NOMO-1 treated with dmso at 0.1 percent for 144 hours (cell line): ENCODE measurements at regions not wholly inside any gene's neighbourhood (a gene's known extent, or its start where the extent isn't known, plus 50 kb on each side); places are given as distances from the start of the nearest gene placed in this dataset.

Experiments used
- DNase-seq: peaks from one replicate; lab custom pipeline; 2025; ENCODE audit not compliant: unreplicated experiment; lab: John Stamatoyannopoulos, UW

DNA sequence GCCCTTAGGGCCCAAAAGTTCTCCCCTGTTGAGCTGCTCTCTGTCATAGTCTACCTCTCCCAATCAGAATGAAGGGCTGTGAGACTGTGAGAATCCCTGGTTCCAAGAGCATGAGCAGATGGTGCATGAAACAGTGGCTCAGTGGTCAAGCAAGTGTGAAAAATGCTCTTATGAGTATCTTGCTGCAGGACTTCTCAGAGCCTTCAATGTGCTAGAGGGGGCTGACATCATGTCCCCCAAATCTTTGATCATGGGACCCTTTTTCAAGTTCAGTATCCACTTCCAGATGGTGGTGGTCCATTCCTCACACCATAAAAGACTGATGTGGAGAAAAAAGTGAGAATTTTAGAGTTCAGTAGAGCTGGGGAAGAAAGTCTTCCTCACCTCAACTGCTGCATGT, 265.3 kb upstream of the HABP2 start:
- DNase-seq = no peak

DNA sequence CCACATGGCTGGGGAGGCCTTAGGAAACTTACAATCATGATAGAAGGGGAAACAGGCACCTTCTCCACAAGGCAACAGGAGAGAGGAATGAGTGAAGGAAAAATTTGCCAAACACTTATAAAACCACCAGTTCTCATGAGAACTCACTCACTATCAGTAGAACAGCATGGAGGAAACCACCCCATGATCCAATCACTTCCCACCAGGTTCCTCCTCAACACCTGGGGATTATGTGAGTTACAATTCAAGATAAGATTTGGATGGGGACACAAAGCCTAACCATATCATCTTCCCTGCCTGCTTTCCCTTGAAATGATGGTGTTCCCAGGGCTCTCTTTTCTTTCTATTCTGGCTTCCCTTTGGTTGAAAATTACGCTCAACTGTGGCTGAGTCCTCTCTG, 262.7 kb upstream of the HABP2 start:
- no peak for DNase-seq

DNA sequence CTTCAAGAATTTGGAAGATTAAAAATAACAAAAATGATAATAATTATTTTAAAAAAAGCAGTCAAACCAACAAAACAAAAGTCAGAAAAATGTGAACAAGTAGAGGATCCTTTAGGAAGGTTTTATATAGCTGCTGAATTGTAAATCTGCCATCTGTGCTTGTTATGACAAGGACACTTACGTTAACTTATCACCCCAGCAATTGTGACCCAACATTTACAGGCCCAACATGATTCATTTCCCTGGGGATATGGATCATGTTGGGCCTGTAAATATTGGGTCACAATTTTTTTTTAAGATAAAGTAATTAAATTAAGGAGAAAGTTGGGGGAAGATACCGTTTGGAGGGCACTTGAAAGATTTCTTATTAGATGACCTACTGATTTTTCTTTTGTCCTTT, 261.4 kb upstream of the HABP2 start:
- DNase-seq = no peak

DNA sequence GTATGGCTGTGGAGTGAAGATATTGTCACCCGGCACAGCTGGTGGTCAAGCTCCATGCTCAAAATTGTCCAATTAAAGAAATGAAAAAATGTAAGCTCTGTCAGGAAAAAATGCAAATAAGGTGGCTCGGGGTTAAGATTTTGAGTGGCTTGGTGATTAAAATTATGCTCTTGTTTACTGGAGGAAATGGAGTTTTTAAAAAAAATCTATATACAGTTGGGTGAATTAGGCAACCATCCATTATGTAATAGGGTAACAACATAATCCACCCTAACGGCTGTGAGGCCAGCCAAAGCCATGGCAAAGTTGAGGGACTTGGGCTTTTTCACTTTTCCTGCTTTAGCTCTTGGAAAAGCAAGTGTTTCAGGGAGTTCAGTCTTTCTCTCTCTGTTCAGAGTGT, 260.8 kb upstream of the HABP2 start:
- peak; percentile 33 for DNase-seq

DNA sequence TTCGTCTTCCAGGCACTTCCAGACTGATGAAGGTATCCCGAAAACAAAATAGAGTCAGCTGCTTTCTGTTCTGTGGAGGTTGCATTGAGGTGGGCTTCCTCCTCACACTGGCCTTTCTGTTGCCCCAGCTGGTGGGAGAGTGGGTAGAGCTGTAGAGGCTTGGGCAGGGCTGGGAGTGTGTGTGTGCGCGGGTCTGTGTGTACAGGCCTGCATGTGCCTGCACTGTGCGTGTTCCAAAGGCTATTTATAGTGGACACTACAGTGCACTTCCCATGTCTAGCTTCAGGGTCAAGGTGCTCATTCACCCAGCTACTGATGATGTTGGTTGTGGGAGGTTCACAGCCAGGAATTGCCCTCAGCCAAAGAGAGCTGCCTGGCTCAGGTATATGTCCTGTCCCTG, 260.1 kb upstream of the HABP2 start:
- DNase-seq = no peak

DNA sequence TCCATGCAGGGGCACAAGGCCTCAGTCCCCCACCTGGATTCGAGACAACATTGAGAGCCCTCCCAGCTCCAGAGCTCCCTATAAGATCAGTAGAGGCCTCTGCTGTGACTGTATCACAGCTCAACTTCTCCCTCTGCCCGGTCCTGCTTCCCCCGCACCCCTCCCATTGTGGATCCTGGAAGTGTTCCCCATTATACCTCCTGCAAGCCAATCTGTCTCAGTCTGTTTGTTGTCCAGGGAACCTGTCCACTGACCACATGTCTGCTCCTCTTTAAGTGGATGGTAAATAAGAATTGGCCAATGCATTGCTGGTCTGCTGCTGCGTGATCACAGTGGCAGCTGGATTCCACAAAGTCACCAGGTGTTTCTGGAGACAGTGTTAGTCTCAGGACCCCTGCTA, 259.7 kb upstream of the HABP2 start:
- no peak for DNase-seq

DNA sequence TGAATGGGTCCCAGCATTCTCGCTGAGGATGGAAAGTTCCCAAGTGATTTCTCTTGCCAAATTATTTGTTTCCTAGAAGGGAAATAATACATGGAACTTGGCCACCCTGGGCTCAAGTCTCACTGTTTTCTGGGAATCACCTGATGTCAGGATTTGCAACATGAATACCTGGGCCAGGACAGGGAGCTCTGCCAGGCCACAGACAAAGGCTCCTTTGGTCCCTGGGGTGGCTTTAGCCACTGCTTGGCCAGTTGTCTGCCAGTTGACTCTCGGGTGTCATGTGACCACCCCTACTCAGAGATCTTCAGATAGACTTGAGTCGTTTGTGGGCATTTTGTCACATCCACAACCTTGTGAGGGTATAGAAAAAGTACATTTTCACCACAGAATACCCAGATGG, 258.0 kb upstream of the HABP2 start:
- no peak for DNase-seq

DNA sequence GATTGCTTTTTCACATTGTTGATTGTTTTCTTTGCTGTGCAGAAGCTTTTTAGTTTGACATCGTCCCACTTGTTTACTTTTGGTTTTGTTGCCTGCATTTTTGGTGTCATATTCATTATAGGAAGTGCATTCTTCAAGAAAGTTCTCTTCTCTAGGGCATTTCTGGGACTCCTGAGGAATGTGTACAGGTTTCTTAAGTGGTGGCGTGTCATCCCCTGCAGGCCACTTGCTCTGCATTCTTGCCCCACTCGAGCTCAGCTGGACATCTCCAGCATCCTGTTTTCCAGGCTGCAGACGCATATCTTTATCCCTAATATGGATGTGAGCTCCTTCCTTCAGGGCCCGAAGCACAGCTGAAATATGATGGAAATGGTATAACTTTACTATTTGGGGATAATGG, 255.6 kb upstream of the HABP2 start:
- DNase-seq = no peak

DNA sequence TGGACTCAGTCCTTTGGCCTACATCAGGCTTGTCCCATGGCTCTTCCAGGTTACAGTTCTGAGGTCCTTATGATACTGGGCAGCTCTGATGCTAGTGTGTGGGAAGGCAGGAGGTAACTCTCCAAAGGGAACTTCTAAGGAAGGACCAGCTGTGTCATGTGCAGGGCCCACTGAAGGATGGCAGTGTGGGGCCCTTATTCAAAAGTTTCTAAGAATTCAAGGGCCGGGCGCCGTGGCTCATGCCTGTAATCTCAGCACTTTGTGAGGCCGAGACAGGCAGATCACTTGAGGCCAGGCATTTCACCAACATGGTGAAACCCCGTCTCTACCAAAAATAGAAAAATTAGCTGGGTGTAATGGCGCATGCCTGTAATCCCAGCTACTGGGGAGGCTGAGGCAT, 254.2 kb upstream of the HABP2 start:
- no peak for DNase-seq

DNA sequence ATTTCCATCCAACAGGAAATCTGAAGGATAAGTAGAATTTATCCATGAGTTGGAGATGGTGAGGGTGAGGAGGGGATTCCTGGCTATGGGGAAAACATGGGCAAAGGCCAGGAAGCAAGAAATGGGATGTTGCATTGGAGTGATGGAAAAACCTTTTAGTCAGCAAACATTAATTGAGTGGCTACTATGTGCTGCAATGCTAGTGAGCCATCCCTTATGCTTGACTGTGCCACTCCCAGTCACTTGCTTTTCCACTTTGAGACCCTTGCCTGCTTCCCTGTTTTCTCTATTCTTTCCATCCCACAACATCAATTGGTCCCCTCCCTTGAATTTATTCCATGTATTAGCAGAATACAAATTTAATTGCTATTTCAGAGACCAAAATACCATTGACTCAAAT, 252.7 kb upstream of the HABP2 start:
- no peak for DNase-seq

DNA sequence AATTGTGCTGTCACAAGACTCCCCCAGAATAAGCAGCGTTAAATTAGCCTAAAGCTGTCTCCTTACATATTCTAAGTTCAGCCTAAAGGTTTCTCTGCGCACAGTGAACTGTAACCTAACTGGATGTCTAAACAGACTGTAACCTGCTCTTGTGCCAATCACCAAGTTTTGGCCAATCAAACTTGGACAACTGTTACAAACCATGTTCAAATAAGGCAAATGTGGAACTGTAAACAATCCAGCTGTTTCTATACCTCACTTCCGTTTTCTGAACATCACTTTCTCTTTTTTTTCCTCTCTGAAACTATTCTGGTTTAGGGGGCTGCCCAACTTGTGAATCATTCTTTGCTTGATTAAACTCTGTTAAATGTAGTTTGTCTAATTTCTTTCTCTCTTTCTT, 252.2 kb upstream of the HABP2 start:
- peak; percentile 39 for DNase-seq

DNA sequence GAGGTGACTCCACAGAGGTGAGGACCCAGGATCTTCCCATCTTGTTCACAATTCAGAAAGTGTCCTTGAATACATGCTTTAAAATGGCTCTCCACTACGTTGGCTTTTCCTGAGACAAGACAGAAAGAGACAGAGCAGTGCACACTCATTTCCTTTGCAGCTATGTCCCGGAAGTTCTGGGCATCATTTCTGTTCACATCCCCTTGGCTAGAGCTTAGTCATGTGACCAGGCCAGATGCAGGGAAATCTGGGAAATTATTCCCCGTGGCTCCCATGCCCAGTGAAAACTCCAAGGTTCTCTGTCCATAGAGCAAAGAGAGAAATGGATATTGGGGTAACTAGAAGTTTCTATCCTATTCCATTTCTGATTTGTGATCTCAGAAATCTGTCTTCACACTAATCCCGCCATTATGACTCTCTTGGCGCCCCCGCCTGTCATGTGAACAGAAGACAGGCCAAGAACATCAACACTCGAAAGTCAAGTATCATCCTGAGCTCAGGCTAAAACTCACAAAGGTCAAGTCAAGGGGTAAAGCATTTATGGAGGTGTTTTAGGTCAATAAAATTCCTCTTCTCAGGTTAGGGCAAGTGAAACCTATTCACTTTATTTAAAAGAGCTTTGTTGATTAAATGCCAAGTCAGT, 251.4 kb upstream of the HABP2 start:
- no peak for DNase-seq

DNA sequence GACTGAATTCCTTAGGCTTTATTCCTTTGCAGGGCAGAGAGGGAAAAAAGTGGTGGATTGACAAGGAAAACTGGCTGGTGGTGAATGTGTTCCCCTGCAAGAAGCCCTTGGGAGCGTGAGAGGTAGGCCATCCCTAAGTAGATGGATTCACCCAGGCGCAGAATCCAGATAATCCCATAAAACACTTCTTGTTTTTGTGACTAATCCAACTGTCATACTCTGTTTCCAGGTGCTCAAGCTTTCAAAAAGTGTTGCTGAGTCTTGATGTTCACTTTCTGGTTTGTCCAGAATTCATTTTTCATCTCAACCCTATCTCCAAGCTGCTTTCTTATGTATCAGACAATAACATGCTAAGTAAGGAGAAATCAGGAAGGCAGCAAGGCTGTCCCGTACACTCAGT, 250.8 kb upstream of the HABP2 start:
- no peak for DNase-seq

DNA sequence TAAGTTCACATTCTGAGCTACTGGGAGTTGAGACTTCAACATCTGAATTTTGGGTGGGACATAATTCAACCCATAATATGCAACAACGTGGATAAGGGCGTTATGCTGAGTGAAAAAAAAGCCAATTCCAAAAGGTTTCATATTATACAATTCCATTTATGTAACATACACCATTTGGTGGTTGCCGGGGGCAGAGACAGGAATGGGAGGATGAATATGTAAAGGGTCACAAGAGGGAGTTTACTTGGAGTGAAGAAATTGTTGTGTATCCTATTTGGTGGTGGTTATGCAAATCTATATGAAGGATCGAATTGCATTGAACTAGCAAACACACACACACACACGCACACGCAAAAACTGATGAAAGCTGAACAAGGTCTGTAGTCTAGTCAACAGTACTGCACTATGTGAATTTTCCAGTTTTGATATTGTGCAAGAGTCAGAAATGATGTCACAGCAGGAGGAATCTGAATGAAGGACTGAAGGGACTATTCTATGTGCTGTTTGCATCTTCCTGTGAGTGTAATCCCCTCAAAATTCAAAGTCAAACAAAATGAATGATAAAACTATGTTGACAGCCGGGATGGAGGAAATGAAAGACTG, 249.2 kb upstream of the HABP2 start:
- no peak for DNase-seq

DNA sequence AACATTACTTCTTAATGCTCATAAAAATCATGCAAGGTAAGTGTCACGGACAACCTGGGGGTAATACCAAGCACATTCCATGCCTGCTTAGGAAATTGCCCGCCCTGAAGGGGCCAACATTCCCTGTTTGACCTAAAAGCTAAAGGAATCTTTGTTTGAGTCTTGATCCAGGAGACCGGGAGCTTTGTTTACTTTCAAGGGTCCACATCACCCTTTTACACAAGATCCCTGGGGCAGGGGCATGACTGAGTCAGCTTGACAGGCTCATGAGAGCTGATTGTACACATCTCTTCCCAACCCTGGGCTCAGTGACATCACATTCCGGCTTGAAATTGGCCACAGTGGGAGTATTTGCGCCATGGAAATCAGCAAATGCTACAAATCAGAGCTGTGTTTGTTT, 248.1 kb upstream of the HABP2 start:
- no peak for DNase-seq

DNA sequence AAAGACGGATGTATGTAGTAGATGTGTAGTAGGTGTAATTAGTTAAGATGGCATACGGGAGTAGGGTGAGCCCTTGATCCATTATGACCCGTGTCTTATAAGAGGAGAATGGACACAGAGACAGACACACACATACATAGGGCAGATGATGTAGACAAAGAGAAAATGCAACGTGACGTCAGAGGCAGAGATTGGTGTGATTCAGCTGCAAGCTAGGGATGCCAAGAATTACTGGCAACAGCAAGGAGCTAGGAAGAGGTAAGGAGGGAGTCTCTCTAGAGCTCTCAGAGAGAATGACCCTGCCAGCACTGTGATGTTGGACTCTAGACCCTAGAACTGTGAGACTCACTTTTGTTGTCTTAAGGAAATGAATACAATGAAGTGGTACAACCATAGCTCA, 247.0 kb upstream of the HABP2 start:
- no peak for DNase-seq

DNA sequence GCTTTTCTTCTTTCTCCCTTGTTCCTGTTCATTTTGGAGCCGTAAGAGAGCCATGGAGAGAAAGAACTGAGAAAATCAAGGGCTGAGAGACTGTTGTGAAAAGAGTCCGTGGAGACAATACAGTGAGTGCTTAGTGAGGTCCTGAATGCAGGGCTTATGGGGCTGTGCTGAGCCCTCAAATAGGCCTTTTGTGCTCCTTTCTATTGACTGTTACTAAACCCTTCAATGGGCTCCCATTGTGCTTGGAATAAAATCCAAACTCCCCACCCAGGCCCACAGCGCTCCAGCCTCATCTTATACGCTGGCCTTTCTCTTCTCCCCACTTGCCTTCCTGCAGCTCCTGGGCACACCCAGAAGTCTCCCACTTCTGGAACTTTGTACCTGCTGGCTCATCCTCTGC, 243.1 kb upstream of the HABP2 start:
- no peak for DNase-seq

DNA sequence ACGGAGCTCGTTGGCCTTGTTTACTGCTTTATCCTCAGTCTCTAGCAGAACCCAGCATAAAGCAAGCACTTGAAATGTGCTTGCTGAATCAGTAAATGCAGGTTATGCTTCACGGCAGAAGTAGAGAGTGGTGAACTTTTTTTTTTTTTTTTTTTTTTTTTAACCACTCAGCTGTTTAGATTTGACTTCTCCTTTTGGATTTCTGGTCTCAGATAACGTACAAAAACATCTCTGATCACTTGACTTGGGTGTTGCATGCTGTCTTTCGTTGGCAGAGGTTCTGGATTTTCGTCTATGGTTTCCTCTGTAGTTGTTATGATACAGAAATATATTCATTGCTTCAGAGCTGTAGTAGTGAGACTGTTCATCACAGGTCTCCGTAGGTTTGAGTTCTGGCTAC, 242.5 kb upstream of the HABP2 start:
- DNase-seq = no peak

DNA sequence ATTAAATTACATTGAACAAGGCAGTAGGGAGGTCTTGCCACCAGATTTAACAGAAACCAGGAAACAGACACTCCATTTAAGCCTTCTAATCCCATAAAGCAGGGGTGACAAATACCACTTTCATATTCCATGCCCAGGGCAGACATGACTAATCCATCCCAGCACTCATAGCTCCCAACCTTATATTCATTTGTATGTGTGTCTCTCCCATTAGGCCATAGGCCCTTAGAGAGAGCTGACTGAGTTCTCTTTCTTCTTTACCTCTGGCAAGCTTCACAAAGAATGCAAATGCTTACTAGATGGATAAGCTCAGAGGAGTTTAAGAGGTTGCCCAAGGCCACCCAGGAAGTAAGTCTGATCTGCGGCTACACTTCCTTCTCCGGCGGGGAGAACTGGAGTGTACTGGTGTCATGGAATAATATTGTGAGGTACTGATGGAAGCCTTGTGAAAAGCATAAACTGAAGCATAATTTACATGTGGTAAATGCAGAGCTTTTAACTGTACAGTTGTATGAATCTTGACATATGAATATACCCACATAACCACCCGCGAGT, 239.7 kb upstream of the HABP2 start:
- no peak for DNase-seq

DNA sequence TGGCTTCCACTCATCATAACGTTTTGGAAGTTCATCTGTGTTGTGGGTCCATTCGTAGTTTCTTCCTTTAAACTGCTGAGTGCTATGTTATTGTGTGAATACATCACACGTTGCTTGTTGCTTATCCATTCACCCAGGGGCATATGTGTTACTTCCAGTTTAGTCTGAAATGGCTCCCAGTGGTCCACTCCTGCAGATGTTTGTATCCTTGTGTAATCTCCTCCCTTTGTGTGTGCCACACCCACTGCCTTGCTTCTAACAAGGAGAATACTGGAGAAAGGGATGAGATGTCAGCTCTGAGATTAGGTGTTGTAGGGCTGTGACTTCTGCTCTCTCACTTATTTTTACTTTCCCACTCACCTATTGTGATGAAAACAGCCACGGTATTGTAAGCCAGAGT, 239.1 kb upstream of the HABP2 start:
- no peak for DNase-seq

DNA sequence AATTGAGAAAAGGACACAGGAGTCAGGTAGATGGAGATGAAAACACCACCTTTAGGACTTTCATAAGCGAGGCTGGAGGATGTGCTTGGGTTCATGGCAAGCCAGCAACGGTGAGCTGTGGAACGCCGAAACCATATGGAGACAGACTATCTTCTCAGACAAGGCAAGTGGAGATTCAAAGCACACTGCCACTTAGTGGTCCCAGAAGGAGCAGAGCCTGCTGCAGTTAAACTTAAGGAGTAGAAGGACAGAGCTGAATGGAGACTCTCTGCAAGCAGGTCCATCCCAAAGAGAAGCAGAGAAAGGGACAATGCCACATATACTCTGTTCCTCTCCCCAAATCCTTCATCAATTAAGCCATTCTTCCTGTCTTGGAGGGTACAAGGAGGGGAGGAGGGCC, 236.3 kb upstream of the HABP2 start:
- no peak for DNase-seq

DNA sequence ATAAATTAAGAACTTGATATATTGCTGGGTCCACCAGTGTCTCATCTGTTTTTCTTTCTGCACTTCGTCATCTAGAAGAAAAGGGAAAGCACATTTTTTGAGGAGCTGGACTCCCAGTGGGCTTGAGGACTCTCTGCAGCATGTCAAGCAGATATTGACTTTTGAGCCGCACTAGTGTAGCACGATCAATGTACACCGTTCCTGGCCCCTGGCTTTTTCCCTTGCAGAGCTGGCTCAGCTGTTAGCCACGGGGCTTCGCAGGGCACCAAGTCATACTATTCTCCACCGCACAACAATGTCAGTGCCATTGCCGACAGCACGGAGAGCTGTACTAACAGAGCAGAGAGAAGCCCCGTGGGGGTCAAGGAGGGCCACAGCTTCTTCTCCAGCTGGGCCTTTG, 235.4 kb upstream of the HABP2 start:
- no peak for DNase-seq

DNA sequence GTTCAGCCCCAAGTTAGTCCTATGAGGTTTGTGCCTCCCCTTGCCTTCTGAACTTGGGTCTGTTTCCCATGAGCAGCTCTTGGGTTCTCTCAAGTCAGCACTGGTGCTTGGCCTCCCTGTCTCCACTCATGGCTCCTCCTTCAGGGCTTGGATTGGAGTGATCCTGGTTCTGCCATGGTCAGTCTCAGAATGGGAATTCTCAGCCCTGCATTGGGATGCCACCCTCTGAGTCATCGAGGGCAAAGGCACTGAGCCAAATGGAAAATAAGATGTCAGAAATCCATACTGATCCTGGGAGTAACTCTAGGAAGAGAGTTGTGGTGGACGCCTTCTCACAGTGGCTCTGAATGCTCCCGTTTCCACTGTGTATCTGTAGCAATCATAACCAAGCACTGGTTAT, 233.4 kb upstream of the HABP2 start:
- no peak for DNase-seq
